ENCODE measurements at regions not wholly inside any gene's neighbourhood (a gene's known extent, or its start where the extent isn't known, plus 50 kb on each side); places are given as distances from the start of the nearest gene placed in this dataset.

DNA sequence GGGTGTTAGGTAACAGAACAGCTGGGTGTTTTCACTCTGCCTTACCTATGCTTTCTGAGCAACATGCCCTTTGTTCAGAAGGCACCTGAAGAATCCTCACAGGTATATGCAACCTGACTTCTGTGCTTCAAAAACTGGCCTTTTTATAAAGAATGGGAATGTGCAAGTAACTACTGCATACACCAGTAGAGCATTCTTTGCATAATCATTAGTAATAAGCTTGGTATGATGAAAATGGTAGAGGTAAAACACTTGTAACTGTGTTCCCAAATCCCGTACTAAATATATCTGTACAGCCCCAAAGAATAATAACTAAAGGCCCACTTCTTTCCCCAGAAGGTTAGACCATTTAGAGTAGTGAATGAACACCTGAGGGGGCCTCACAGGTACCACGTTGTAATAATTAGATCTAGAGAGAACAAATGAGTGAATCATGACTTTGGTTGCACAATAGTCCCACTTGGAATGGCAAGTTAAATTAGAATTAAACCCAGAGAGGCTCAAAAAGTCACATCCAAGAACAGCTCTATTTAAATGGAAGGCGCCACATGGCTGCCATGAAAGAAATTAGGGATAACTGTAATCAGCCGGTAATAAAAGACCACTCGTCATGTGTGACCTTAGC is 413.9 kb downstream of the KLF12 start:
- DNase-seq (ENCODE audit: low read depth in 2 of 2, low spot score in 1 of 2): no peak

DNA sequence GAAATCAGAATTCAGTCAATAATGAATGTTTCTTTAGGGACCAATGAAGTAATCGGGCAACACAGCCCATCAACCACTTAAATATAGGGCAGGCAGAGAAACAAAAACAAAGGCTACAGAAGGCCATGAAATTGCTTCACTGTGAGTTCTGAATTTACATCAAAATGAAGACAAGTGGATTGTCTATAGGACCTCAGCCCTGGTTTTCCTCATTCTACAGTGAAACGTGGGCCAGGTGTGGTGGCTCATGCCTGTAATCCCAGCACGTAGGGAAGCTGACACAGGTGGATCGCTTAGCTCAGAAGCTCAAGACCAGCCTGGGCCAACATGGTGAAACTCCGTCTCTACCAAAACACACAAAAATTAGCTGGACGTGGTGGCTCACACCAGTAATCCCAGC is 416.0 kb downstream of the KLF12 start:
- no peak for DNase-seq (ENCODE audit: low read depth in 2 of 2, low spot score in 1 of 2)

DNA sequence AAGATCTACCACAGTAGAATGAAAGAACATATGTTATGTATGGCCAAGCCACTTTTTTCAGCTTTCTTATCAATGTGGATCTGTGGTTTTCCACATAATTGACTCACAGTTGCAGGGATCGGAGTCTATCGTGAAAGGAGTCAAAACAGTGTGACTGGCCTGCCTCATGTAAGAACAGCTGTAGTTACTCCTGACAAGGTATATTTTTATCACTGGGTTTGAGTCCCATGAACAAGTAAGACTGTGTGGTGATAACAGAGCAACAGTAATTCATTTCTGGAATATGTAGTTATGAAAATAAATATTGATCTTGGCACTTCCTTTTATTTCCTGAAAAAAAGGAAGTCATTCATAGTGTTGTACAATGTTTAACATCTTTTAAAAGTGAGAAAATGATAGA is 416.6 kb downstream of the KLF12 start:
- DNase-seq (ENCODE audit: low read depth in 2 of 2, low spot score in 1 of 2): no peak

DNA sequence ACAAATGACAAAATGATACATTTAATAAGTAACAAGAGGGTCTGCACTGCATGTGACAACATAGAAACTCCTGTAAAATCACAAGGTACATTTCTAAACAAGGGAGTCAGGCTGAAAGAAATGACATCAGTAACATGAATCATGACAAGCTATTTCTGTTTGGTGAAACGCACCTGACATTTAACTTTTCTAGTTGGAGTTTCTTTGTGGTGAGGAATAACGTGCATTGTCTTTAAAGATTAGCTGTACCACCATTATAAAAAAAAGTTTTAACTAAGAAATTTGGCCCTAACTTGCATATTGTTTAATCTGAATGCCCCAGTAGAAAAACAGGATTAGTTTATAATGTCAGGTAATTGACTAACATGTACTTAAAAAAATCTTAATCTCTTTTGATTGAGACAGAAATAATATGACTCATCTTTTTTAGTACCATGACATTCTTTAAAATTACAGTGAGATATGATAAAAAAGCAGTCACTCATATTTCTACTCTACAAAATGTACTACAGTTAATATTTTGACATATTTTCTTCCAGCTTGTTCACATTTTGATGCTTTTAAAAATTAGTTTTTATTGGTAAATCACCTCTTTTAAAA is 418.2 kb downstream of the KLF12 start:
- DNase-seq (ENCODE audit: low read depth in 2 of 2, low spot score in 1 of 2): no peak

DNA sequence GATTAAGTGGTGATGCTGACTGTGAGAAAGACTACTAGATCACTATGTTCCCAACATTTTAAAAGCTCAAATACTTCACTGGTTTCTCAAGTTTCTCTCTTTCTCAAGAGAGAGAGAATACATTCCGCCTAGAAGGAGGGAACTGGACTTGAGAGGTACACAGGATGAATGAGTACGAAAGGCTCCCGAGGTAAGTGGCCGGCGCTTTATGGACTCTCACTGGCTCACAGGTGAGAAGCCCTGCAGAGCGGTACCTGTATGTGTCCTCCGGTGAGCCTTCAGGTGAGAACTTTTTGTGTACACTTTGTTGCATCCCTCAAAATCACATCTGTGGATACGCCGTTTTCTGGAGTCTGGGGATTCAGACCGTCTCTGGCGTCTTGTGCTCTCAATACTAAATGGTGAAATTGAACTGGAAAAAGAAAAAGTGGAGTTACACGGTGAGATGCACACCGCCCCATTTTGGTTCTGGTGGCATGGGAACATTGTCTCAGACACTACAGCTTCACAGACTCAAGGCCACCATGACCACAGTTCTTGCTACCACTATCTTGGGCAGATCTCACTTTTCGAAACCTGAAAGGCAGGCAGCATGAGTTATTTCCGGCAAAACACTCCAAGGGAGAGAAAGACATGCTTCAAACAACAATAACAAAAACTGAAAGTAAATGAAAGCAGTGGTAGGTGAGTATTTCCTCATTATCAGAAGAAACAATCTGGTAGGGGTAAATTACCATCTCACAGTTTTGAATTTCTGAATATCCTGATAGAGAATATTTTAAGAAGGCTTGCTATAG is 418.9 kb downstream of the KLF12 start:
- peak in 1 of 2 donors; percentile 9 for DNase-seq (ENCODE audit: low read depth in 2 of 2, low spot score in 1 of 2)

DNA sequence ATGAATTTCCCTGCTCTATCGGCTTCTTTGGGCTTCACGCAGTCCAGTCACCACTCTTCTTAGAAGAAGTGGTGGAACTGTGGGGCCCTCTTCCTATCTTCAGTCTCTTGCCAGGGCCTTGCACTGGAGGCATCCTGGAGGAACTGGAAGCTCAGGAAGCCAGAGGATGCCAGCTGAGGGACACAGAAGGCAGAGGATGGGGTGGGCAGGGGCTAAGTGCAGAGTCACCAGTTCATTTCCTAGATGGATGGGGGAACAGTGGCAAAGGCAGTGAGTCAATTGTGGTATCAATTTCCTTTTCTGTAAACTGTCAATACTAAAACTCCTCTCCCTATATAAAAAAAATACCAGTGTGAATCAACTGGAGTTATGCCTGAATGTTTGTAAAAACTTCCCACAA is 419.7 kb downstream of the KLF12 start:
- DNase-seq (ENCODE audit: low read depth in 2 of 2, low spot score in 1 of 2): no peak

DNA sequence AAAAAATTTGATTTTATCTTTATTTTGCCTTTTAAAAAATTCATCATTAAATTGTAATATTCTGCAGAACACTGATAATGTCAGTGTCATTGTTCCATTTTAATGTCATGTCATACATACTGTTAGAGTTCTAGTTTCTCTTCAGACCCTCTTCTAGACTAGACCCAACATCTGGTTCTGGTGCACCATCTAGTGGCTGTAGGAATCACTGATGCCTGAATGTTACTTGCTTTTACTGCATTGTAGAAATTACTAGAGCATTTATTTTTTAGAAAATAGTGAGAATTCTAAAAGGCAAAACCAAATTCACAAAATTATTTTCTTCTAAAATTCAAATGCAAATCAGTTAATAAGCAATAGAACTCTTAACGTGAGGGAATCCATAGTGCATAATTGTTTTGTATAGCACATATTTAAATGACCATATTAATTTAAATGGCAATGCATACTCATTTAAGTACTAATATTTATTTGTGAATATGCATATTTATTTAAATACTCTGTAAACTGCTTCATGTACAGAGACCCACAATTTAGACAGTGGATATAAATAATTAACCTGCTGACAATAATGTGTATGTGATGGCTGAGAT is 425.7 kb downstream of the KLF12 start:
- DNase-seq (ENCODE audit: low read depth in 2 of 2, low spot score in 1 of 2): no peak

DNA sequence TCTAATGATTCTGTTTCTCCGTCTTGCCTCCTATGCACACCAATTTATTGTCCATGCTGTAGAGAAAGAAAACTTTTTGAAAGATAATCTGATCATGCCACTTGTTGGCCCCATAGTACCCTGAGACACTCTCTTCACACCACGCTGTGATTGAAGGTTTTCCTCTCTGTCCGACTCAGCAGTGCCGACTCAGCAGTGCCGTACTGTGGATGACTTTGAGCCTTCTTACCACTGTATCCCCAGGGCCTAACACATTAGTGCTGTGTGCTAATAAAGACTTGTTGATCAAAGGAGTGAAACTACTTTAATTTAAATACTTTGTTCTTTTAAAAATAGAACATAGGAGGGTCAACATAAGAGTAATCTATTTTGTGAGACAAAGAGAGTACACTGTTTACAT is 429.6 kb downstream of the KLF12 start:
- no peak for DNase-seq (ENCODE audit: low read depth in 2 of 2, low spot score in 1 of 2)

DNA sequence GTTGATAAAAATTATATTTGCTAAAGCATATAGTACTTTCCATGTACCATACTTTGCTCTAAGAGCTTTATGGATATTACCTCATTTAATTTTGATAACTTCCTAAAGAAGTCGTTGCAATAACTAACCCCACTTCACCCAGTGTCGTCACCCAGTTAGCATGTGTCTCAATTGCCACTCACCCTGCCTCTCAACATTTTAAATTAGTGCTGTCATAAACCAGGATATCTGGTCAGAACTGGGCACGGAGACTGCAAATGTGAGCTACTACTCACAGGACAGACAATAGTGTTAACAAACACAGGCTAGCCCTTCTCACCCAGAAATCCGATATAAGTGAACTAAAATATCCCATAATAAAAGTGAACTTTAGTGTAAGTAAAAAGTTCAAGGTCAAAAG is 430.6 kb downstream of the KLF12 start:
- no peak for DNase-seq (ENCODE audit: low read depth in 2 of 2, low spot score in 1 of 2)

DNA sequence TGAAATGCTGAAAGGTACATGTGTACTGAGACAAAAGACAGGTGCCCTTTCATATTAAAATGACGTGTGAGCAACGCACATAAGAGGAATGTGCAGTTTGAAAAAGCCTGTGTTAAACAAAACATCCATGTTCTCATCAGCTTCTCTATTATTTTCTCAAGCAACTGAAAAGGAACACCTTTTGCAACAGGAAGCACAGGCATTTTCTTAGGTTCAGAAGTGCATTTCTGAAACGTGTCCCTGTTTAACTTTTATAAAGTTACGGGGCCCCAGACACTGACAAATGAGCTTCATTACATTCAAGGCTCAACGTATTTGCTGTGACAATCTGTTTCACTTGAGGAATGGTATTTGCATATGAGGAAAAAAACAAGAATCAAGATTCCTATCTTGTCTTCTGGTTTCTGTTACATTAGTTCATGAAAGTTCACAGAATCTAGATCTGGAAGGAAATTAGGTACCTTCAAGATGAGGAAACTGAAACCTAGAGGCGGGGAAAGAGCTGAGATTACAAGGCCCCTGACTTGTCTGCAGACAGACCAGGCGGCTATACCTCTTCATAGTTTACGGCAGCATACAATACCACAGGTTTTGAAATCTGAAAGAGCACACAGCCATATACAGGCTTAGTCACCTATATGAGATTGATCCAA is 431.7 kb downstream of the KLF12 start:
- DNase-seq (ENCODE audit: low read depth in 2 of 2, low spot score in 1 of 2): no peak

DNA sequence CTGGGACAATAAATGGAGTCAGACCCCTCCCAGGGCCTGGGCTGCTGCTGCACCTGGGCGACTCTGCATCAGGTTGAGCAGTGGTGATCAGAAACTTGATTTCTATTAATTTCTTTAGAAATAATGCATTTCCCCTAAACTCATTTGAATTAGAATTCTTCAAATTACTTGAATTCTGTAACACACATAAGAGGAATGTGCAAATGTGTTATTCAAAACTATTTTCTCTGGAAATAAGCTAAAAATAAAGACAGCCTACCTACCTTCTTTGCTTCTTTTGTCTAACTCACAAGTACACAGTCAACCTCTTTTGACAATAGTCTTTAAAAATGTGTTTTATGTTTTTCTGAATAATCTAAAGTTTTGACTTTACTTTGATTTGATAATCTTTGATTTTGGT is 433.0 kb downstream of the KLF12 start:
- DNase-seq (ENCODE audit: low read depth in 2 of 2, low spot score in 1 of 2): no peak

DNA sequence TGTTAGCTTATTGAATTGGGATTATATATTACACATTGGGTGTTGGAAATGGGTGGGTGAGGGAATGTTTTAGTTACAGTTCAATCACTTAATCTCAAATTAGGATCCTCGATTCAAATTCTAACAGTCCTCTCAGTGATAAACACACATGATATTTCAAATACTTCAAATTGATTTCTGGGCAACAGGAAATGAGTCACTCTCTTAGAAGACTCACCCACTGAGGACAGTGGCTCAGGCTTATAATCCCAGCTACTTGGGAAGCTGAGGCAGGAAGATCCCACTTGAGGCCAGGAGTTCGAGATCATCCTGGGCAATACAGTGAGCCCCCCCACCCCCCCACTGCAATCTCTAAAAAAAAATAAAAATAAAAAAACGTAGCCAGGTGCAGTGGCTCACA is 435.3 kb downstream of the KLF12 start:
- DNase-seq (ENCODE audit: low read depth in 2 of 2, low spot score in 1 of 2): no peak

DNA sequence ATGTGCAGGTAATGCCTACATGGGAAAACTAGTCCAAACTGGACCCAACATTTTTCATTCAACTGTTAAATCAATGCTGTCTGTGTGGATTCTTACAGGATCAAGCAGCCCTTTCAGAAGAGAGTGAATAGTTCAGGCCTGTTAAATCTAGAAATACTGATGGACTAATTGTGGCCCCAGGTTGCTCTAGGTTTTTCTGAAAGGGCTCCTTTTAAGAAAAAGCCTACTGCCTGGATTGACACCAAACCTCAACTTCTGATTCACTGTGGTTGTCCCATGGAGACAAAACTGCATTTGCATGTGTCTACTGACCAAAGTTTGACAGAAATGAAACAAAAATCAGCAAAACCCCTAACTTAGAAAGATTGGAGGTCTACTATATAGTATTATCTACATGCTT is 437.0 kb downstream of the KLF12 start:
- no peak for DNase-seq (ENCODE audit: low read depth in 2 of 2, low spot score in 1 of 2)

DNA sequence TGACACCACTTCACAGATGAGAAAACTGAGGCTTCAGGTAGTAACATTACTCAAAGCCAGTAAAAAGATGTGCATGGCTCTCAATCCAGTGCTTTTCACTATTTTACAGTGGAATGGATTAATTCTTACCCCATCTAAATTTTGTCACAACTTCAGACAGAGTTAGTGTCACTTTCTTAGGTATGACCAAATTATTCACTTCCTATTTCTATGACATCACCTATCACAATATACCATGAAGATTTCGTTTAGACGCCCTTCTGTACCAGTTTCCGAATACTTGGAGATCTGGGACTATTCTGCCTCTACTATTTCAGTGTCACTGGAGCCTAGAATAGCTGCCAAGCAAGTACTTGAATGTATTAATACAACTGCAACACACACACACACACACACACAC is 437.5 kb downstream of the KLF12 start:
- DNase-seq (ENCODE audit: low read depth in 2 of 2, low spot score in 1 of 2): no peak

DNA sequence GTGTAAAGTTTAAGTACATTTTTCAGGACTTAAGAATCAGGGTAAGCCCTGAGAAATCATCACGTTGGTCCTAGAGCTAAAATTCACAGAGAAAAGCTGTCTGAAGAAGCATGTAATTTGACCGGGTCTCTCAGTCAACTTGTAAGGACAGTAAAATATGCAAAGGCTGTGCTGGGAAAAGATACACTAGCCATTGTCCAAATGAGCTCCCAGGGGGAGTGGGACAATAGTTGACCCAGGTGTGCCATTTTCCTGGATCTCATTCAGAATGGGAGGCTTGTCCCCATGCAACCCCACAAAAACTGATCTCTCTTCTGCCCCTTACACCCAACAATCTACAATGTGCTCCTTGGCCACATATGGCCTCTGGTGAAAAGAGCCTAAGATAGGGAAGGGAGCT is 437.9 kb downstream of the KLF12 start:
- DNase-seq (ENCODE audit: low read depth in 2 of 2, low spot score in 1 of 2): no peak

DNA sequence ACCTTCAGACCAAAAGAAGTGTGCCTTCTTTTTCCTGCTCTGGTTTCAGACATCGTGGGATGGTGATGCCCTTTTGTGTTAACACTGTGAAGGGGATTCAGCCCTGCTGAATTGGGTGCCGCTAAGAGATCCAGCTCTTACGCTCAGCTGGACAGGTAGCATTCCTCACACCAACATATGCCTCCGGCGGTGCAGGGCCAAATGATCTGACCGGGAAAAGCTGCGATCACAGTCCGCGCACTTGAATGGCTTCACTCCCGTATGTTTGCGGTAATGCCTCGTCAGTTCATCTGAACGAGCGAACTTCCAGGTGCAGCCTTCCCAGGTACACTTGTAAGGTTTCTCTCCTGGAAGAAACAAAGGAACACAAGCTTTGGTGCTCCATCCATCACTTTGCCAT is 438.9 kb downstream of the KLF12 start:
- no peak for DNase-seq (ENCODE audit: low read depth in 2 of 2, low spot score in 1 of 2)

DNA sequence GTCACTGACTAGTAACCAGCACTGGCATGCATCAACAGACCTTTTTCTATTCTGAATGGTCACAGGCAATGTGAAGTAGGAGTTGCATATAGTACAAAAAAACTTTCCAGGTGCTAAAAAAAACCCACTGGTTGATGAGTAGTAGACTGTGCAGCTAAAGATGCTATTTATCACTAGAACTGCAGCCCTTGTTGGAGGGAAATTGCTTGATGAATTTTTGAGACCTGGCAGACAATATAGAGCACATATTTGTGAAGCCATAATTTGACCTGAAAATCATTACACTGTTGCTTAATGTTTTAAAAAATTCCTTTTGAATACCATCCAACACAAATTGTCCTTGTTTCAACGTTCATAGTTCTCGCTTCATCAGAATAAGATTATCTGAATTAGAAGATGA is 441.0 kb downstream of the KLF12 start:
- DNase-seq (ENCODE audit: low read depth in 2 of 2, low spot score in 1 of 2): no peak

DNA sequence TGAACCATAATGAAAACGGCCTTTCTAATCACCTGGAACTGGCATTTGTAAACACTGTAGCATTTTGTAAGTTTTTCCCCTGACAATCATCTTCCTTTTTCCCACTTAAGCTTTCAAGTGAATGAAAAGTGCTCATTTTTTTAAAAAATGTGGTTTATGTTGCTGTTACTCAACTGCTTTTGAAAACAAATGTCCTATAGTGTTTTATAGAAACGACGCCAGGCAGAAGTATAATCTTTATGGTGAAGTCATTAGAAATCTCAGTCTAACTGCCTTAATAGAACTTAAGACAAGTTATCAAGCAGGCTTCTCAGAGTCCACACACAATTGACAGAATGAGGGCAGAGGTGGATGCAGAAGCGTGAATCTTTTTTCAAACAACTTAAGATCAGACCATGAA is 442.3 kb downstream of the KLF12 start:
- no peak for DNase-seq (ENCODE audit: low read depth in 2 of 2, low spot score in 1 of 2)

DNA sequence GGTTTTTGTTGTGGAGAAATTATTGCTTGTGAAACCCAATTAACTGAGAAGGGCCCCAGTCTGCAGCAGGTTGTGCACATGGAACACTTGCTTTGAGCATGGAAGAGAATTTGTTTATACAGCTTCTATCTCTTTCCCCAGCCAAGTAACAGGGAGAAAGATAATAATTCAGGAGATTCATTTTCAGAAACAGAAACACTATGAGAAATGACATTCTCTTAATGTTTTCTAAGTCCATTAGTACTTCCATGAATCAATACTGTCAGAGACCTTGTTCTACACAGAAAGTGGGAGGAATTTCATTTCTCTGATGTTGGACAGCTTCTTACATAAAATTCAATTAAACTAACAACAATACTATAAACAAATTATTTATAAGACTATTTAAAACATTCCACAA is 446.3 kb downstream of the KLF12 start:
- no peak for DNase-seq (ENCODE audit: low read depth in 2 of 2, low spot score in 1 of 2)

DNA sequence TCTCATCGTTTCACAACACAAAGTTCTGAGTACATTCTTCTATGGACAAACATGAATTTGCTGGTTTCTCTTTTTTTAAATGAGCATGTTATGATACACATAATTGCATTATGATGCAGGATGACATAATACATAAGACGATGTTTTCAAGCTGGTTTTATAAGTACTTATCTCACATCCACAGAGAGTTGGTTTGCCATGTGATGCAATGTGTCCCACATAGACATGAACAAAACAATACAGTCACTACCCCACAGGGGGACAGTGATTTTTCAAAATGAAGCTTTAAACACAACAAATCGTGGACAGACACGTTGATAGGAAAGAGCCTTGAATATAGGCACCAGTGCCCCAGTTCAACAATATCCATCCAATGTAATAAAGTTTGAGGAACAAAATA is 447.1 kb downstream of the KLF12 start:
- no peak for DNase-seq (ENCODE audit: low read depth in 2 of 2, low spot score in 1 of 2)

DNA sequence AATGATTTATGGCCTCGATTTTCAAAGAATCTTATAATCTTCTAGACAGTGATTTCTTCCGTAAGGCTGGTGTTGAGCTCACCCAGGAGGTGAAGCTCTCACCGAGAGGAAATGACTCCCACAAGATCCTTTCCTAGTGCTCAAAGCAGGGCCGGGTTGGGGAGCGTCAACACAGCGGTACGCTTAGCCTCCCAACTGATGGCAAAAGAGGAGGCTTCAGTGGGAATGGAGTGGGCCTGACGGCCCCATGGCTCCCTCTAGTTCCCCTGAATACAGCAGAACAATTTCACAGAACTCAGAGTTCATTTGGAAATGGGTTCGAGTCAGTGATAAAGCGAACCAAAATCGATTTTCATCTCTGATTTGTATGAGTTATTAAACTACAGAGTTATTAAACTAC is 449.5 kb downstream of the KLF12 start:
- no peak for DNase-seq (ENCODE audit: low read depth in 2 of 2, low spot score in 1 of 2)

DNA sequence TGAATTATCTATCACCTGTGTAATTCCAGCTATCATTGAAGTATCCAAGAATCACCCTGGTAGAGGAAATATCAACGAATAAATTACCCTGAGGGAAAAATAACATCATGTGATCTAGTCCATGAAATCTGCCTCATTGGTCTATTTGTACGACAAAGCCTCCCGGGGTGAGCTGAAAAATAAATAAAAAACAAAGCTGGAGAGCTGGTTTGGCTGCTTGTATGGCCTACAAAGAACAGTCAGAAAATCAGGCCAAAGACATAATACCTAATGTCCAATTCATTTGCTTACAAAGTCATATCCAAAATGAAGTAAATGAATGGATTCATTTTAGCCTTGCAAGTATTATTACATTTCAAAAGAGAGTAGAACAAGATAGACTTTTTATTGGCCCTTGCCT is 449.9 kb downstream of the KLF12 start:
- no peak for DNase-seq (ENCODE audit: low read depth in 2 of 2, low spot score in 1 of 2)

Measured in stimulated activated CD8-positive, alpha-beta memory T cell treated with anti-CD3 and anti-CD28 coated beads, Interleukin-4, amount 100 ng/mL, for 4 hours (primary cell).